Transverse colon (tissue), 4 donors: ENCODE measurements at regions not wholly inside any gene's neighbourhood (a gene's known extent, or its start where the extent isn't known, plus 50 kb on each side); places are given as distances from the start of the nearest gene placed in this dataset.
A peak's percentile ranks its signal among the peaks of the same experiment; 100 is the strongest.

Source experiments
- DNase-seq: peaks from one replicate; pipeline ENCODE4 v3.0.0-alpha.2; 2019
- H3K27ac ChIP-seq, 4 donors: fragments of 200-600 bp; sonication (generic); 2 replicates each; pipeline ENCODE4 v1.5.1; 2016 to 2018; ENCODE audit warnings: inconsistent platforms in 4 of 4
- H3K27me3 ChIP-seq: fragments of 200-600 bp; sonication (generic); 2 replicates; pipeline ENCODE4 v1.5.1; 2017; ENCODE audit warnings: inconsistent platforms
- H3K36me3 ChIP-seq, 4 donors: fragments of 200-600 bp; sonication (generic); 2 replicates each; pipeline ENCODE4 v1.5.1; 2017 to 2019; ENCODE audit warnings: inconsistent platforms in 4 of 4
- H3K4me1 ChIP-seq, 4 donors: fragments of 200-600 bp; sonication (generic); 2 replicates each; pipeline ENCODE4 v1.5.1; 2017 to 2020; ENCODE audit warnings: inconsistent platforms in 4 of 4
- H3K4me3 ChIP-seq, 4 donors: fragments of 200-600 bp; sonication (generic); 1 replicate in 1 of 4; 2 replicates in 3 of 4; pipeline versions ENCODE4 v1.5.1 to v1.6.1; 2017 to 2019; ENCODE audit warnings: inconsistent platforms in 4 of 4
- H3K9me3 ChIP-seq, 2 donors: fragments of 200-600 bp; sonication (generic); 2 replicates each; pipeline ENCODE4 v1.5.1; 2017 to 2019; ENCODE audit warnings: inconsistent platforms in 2 of 2
- EP300 ChIP-seq: sonication (generic); formaldehyde crosslinking; IDR thresholded peaks from one replicate; pipeline ENCODE4 v1.6.1; 2017; ENCODE audit warnings: antibody characterized with exemption, low read depth
- POLR2A ChIP-seq: fragments of 450-650 bp; IDR thresholded peaks from one replicate; pipeline ENCODE4 v1.6.1; 2016; ENCODE audit warnings: antibody characterized with exemption, mild to moderate bottlenecking, moderate library complexity
- POLR2AphosphoS5 ChIP-seq, 3 donors: sonication (generic); formaldehyde crosslinking; IDR thresholded peaks; one replicate each; pipeline ENCODE4 v1.6.1; 2016; ENCODE audit warnings: antibody characterized with exemption in 3 of 3
- WGBS, 2 donors: methylation state at CpG; one replicate each; pipeline ENCODE4 v1.1.5; 2018; ENCODE audit warnings: low coverage in 1 of 2; 5-methylcytosine and 5-hydroxymethylcytosine counted together
- in situ Hi-C, 4 donors: fragments of 200-750 bp; cut with MboI; loops; one replicate each; pipeline versions ENCODE4 v1.15.0 to v1.15.1; 2017; ENCODE audit warnings: low sequenced_read_pairs in 3 of 4, low pct_ligation_motif_present in 1 of 4, low pct_unique_long_range_greater_than_20kb in 1 of 4
- intact Hi-C: fragments of 100-400 bp; cut with DNase I; formaldehyde crosslinking; loops from one replicate; pipeline ENCODE4 v1.15.1; 2023; ENCODE audit warnings: low total_unique reads
- TF ChIP-seq, protein P1 (sequence below), 5 experiments: fragments of 200-600 bp in 3 of 5; fragments of 450-650 bp in 2 of 5; sonication (generic) in 3 of 5; IDR thresholded peaks; 1 replicate in 2 of 5; 2 replicates in 3 of 5; pipeline ENCODE4 v1.5.1; 2016 to 2017; ENCODE audit warnings: antibody characterized with exemption in 5 of 5, inconsistent platforms in 3 of 5, mild to moderate bottlenecking in 2 of 5, moderate library complexity in 1 of 5

DNA sequence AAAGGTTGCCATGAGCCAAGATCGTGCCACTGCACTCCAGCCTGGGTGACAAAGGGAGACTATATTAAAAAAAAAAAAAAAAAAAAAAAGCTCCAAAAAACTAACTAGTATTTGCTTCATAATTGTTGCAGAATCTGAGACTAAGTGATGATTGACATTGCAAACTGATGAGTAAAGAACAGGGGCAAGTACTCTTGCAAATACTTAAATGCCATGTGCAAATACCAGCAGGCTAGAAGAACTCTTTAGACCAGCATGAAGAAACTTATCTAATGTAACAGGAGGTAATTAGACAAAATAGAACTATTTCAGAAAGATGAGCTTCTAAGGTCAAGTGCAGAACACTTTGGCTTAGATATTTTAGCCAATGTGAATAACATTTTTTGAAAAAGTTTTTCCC lies 1368.1 kb downstream of the EFNB2 start:
- H3K27me3 ChIP-seq, result no peaks in the 10 kb centered on the region
- WGBS, 2 donors, result 92% methylated on average over 1 of the region's 1 CpG; no CpG with 5 or more reads in 1 of the 2 donors

DNA sequence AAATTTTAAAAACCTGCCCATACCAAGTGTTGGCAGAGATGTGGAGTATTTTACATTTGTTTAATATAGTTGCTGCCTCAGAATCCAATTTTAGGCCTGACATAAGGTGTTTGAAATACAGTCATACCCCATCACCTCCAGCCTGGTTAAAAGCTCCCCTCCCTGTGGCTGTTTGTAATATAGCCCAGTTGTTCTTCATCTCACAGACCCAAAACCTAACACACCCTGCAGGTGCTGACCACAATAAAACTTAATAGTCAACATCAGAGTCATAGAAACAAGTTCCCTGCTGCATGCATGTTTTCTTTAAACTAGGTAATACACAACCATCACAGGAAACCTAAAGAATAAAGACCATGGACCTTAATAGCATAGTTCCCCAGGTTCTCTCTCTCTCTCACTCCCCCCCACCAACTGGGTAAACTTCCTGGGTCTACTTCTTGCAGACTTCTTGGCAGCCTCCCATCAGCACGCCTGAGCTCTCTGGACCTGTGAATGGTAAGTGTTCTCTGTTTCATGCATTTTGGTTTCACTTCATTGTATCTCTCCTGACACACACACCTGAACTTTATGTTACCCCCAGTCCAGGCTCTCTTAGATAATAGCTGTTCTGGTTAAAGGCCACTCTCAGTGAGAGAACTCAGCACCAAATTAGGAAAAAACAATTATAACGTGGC lies 1369.9 kb downstream of the EFNB2 start:
- H3K4me3 ChIP-seq, result no peak overlapping the region
- no peaks in the 10 kb centered on the region for H3K27me3 ChIP-seq
- intact Hi-C loops, result no loop called here
- no peaks in the 10 kb centered on the region for H3K36me3 ChIP-seq
- TF ChIP-seq, protein P1, sequence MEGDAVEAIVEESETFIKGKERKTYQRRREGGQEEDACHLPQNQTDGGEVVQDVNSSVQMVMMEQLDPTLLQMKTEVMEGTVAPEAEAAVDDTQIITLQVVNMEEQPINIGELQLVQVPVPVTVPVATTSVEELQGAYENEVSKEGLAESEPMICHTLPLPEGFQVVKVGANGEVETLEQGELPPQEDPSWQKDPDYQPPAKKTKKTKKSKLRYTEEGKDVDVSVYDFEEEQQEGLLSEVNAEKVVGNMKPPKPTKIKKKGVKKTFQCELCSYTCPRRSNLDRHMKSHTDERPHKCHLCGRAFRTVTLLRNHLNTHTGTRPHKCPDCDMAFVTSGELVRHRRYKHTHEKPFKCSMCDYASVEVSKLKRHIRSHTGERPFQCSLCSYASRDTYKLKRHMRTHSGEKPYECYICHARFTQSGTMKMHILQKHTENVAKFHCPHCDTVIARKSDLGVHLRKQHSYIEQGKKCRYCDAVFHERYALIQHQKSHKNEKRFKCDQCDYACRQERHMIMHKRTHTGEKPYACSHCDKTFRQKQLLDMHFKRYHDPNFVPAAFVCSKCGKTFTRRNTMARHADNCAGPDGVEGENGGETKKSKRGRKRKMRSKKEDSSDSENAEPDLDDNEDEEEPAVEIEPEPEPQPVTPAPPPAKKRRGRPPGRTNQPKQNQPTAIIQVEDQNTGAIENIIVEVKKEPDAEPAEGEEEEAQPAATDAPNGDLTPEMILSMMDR (IDR thresholded peaks at IDR 0.05), result no peak
- TF ChIP-seq POLR2A (no peak), EP300 (no peak), POLR2AphosphoS5 (IDR thresholded peaks at IDR 0.05) (no peak)
- in situ Hi-C loops, result no loop called here
- H3K27ac ChIP-seq, result no peak overlapping the region
- DNase-seq, result peak; percentile 10
- H3K9me3 ChIP-seq, result no peaks in the 10 kb centered on the region
- no peaks in the 10 kb centered on the region for H3K4me1 ChIP-seq
- 32 to 33% methylated on average over 2 of the region's 2 CpGs for WGBS, 2 donors

More for the DNA sequence above, 1368.1 kb downstream of the EFNB2 start:
- no peak for DNase-seq
- intact Hi-C loops, result no loop called here
- in situ Hi-C loops, result no loop called here
- Histone ChIP-seq H3K9me3 (peaks cover 0 to 4% of the 10 kb centered on the region in 2 donors), H3K27ac (no peak overlapping the region), H3K36me3 (peaks cover 0 to under 1% (median 0%) of the 10 kb centered on the region in 4 donors), H3K4me3 (no peak overlapping the region), H3K4me1 (no peaks in the 10 kb centered on the region)
- TF ChIP-seq POLR2A, result no peak
- TF ChIP-seq, protein P1 (IDR thresholded peaks at IDR 0.05), result no peak
- no peak for TF ChIP-seq EP300
- no peak for TF ChIP-seq POLR2AphosphoS5 (IDR thresholded peaks at IDR 0.05)

DNA sequence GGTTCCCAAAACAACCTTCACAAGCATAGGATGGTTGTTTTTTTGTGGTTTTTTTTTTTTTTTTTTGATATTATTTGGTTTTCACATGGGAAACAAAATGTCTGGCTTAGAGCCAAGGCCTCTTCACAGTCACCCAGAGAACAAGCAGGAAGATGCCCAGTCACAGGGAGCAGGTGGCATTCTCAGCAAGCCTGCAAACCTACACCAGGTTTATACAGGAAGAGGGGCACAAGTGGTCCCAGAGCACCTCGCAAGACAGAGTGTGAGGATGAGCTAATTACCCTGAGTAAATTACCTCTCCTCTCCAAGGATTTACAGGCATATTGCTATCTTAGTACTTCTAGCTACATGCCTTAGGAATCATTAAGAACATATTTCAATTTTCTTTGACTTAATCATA lies 1375.6 kb downstream of the EFNB2 start:
- Histone ChIP-seq H3K4me3 (no peak overlapping the region), H3K27me3 (no peaks in the 10 kb centered on the region), H3K27ac (no peak overlapping the region), H3K36me3 (no peaks in the 10 kb centered on the region), H3K9me3 (no peaks in the 10 kb centered on the region), H3K4me1 (no peaks in the 10 kb centered on the region)
- 58% methylated on average over 1 of the region's 1 CpG; no CpG with 5 or more reads in 1 of the 2 donors for WGBS, 2 donors
- intact Hi-C loops (no loop called here), in situ Hi-C loops (no loop called here)
- DNase-seq, result no peak
- TF ChIP-seq EP300, result no peak
- TF ChIP-seq, protein P1 (IDR thresholded peaks at IDR 0.05), result no peak
- no peak for TF ChIP-seq POLR2AphosphoS5 (IDR thresholded peaks at IDR 0.05)
- no peak for TF ChIP-seq POLR2A

DNA sequence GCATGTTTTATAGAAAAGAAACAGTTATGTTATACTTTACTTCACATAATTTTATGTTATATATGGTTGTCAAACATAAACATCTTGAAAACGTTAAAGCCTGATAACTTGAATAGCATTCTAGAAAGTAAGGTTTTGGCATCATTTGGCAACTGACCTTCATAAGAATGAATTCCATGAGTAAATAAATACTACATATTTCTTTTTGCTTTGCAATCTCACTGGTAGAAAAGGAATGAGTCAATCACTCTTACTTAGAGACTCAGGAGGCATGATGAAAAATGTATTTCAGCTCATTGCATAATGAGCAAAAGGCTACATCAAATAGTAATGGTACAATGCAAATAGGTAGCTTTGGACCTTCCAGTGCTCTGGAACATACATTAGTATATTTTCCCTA lies 1381.9 kb downstream of the EFNB2 start:
- Histone ChIP-seq H3K4me3 (no peak overlapping the region), H3K27me3 (no peaks in the 10 kb centered on the region), H3K9me3 (no peaks in the 10 kb centered on the region), H3K27ac (no peak overlapping the region), H3K36me3 (no peaks in the 10 kb centered on the region), H3K4me1 (no peaks in the 10 kb centered on the region)
- no peak for TF ChIP-seq EP300
- no peak for TF ChIP-seq POLR2AphosphoS5 (IDR thresholded peaks at IDR 0.05)
- TF ChIP-seq, protein P1 (IDR thresholded peaks at IDR 0.05), result no peak
- TF ChIP-seq POLR2A, result no peak
- 50 to 62% methylated on average over 1 of the region's 1 CpG for WGBS, 2 donors
- in situ Hi-C loops (no loop called here), intact Hi-C loops (no loop called here)
- no peak for DNase-seq
